AG09309 (cell line): ENCODE measurements at regions not wholly inside any gene's neighbourhood (a gene's known extent, or its start where the extent isn't known, plus 50 kb on each side); places are given as distances from the start of the nearest gene placed in this dataset.
A peak's percentile ranks its signal among the peaks of the same experiment; 100 is the strongest.

Source experiments
- DNase-seq: peaks from one replicate; pipeline ENCODE4 v3.0.0-alpha.2; 2010; ENCODE audit warnings: low read depth
- H3K4me3 ChIP-seq: 2 replicates; pipeline ENCODE4 v1.5.1; 2011; ENCODE audit warnings: mild to moderate bottlenecking, low read depth, low read length, moderate library complexity; ENCODE audit not compliant: control insufficient read depth
- TF ChIP-seq, protein P1 (sequence below): IDR thresholded peaks from 2 replicates; pipeline ENCODE4 v1.5.1; 2011; ENCODE audit warnings: mild to moderate bottlenecking, low read depth, low read length, inconsistent platforms; ENCODE audit not compliant: insufficient read depth, control insufficient read depth; ENCODE audit errors: missing control alignments

DNA sequence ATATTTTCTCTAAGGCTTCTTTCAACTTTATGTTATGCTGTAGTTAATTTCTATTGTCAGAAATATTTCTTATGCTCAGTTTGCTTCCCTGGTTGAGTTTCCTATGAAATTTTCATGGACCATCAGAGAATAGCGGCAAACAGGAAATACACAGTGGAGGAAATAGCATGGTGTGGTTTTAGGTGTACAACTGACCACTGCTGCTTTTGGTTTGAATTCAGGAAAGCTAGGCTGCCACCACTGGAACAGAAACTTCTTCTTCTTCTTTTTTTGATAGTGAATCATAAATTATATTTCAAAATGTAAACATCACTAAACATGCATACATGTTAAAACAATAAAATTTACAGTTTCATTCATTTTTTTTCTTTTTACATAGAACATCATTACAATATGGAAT lies 316.6 kb upstream of the TGFBR2 start:
- TF ChIP-seq, protein P1, sequence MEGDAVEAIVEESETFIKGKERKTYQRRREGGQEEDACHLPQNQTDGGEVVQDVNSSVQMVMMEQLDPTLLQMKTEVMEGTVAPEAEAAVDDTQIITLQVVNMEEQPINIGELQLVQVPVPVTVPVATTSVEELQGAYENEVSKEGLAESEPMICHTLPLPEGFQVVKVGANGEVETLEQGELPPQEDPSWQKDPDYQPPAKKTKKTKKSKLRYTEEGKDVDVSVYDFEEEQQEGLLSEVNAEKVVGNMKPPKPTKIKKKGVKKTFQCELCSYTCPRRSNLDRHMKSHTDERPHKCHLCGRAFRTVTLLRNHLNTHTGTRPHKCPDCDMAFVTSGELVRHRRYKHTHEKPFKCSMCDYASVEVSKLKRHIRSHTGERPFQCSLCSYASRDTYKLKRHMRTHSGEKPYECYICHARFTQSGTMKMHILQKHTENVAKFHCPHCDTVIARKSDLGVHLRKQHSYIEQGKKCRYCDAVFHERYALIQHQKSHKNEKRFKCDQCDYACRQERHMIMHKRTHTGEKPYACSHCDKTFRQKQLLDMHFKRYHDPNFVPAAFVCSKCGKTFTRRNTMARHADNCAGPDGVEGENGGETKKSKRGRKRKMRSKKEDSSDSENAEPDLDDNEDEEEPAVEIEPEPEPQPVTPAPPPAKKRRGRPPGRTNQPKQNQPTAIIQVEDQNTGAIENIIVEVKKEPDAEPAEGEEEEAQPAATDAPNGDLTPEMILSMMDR: no peak
- no peak for DNase-seq
- H3K4me3 ChIP-seq: no peak overlapping the region

DNA sequence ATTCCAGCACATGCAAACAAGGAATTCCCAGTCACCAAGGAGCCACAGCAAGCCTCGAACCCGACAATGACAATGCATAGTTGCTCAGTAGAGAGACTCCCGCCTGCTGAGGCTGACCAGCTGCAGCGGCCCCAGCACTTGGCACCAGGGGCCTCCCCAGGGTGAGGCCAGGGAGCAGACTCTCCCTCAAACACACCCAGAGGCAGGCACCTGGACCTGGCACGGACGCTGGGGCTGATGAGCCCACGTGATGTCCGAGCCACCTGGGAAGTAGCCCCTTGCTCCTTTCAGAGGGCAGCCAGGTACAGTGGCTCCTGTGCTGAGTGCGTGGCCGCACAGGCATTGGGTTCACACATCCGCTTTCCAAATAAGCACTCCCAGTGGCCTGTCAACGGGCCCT lies 315.9 kb upstream of the TGFBR2 start:
- TF ChIP-seq, protein P1: no peak
- no peak for DNase-seq
- no peak overlapping the region for H3K4me3 ChIP-seq

DNA sequence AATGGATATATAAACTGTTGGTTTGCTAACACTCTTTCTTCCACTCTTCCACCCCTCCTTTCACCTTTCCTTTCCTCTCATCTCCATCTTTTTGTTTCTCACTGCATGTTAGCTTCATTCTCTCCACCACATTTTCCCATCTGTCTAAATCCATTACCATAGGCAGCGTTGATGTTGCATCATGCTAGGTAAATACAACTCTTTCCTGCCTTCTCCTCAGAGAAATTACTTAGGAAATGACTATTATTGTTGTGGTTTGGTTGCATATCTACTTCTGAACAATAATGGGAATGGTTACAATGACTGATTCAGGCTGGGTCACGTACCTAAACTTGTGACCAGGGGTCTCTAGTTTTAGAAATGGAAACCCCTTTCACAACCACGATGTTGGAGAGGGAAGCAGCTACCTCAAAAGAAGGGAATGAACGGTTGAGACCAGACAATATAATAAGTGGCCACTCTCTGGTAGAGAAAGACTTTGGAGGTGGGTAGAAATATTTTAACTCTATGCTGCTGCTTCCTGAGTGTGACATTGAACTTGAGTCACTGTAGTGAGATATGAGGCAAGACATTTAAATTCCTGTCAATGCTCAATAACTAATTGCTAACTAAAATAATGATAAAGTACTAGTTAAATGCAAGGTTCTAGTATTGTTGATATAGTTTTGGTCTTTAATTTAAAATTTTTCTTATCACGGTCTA lies 314.1 kb upstream of the TGFBR2 start:
- peak; percentile 42 for DNase-seq
- TF ChIP-seq, protein P1: no peak
- no peak overlapping the region for H3K4me3 ChIP-seq

DNA sequence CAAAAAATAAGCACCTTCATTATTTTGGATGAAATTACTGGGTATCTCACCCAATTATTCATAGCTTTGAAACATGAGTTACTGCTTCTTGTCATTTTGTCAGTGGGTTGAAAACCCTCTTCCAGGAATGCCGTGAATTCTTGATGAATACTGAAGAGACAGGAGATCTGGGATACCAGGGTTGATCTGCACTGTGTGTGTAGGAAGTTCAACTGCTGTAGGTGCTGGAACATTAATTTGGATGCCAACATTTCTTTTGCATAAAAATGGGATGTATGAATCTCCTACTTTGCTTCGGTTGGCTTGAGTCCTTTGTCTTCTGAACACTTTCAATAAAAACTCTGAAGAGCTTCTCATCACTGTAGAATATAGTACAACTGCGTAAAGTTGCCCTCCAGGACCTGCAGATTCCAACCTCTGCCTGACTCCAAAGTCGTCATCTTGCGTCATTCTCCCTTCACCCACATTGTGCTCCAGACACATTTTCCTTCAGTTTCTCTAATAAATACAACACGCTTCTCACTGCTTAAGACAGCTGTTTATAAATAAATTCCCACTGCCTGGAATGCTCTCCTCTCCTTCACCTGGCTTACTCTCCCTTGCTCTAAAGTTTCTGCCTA lies 312.7 kb upstream of the TGFBR2 start:
- no peak overlapping the region for H3K4me3 ChIP-seq
- TF ChIP-seq, protein P1: no peak
- no peak for DNase-seq

DNA sequence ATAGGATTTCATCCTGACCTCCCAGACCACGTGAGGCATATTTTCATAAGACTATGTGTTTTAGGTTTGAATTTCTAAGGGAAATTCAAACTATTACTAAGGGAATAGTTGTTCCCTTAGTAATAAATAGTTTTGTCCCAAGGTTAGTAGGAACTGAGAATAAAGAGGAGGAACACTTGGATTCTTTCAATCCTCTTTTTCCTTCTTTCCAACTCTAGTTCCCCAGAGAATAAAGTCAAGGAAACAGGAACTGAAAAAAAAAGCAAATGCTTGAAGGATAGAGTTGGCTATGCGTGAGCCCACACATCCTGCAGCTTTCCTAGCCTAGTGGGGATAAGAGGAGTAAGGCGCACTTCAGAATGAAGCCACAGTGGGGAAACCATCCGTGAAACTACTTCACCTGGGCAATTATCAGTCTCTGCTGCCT lies 312.1 kb upstream of the TGFBR2 start:
- no peak overlapping the region for H3K4me3 ChIP-seq
- TF ChIP-seq, protein P1: no peak
- no peak for DNase-seq

DNA sequence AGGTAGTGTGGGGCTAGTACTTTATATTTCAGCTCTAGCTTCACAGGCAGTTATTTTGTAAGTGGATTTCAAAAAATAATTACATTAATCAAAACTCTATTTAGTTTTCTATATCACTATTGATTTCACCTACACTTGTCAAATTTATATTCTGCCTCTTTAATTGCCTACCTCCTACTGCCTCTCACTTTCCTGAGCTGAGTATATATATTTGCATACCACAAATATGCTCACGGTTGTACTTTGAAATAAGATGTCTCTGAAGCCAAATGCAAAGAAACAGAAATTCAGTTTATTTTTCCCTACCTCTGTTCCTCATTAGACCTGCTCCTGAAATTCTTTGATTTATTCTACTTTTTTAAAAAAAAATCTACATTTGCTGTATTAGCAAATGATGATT lies 309.3 kb upstream of the TGFBR2 start:
- no peak for DNase-seq
- no peak overlapping the region for H3K4me3 ChIP-seq
- TF ChIP-seq, protein P1: no peak
